Inflammatory macrophage treated with lipopolysaccharide for 4 hours (primary cell): ENCODE measurements at regions not wholly inside any gene's neighbourhood (a gene's known extent, or its start where the extent isn't known, plus 50 kb on each side); places are given as distances from the start of the nearest gene placed in this dataset.

ENCODE experiments used
- DNase-seq: peaks from one replicate; pipeline ENCODE4 v3.0.0-alpha.2; 2020

GRCh38 chr13:89783221-89783755 is 1564.2 kb upstream of the MIR17HG start:
- no peak for DNase-seq

- no peak for DNase-seq
Measured at GRCh38 chr13:89784161-89784809, 1563.2 kb upstream of the MIR17HG start.

- no peak for DNase-seq
Measured at GRCh38 chr13:89786531-89786930, 1561.0 kb upstream of the MIR17HG start.

- DNase-seq, result no peak
Measured at GRCh38 chr13:89790696-89791095, 1556.8 kb upstream of the MIR17HG start.

- no peak for DNase-seq
Measured at GRCh38 chr13:89791971-89792630, 1555.4 kb upstream of the MIR17HG start.

DNA sequence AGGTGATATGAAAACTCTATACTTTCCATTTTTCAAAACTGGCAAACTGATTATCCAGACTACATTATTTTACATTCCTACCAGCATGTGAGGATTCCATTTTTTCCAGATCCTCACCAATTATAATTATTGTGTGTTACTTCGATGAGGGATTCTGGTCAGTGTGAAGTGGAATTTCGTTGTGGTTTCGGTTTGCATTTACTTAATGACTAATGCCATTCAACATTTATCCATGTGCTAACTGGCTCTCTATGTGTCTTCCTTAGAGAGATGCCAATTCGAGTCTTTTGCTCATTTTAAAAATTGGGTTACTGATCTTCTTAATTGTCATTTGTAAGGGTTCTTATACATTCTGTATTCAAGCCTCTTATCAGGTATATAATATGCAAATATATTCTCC is 1551.3 kb upstream of the MIR17HG start:
- no peak for DNase-seq

- no peak for DNase-seq
Measured at GRCh38 chr13:89803839-89804238, 1543.6 kb upstream of the MIR17HG start.

DNA sequence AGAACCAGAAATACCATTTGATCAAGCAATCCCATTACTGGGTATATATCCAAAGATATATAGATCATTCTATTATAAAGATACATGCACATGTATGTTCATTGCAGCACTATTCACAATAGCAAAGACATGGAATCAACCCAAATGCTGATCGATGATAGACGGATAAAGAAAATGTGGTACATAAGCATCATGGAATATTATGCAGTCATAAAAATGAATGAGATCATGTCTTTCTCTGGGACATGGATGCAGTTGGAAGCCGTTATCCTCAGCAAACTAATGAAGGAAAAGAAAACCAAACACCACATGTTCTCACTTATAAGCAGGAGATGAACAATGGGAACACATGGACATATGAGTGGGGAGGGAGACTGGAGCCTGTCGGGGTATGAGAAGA is 1540.9 kb upstream of the MIR17HG start:
- no peak for DNase-seq

DNA sequence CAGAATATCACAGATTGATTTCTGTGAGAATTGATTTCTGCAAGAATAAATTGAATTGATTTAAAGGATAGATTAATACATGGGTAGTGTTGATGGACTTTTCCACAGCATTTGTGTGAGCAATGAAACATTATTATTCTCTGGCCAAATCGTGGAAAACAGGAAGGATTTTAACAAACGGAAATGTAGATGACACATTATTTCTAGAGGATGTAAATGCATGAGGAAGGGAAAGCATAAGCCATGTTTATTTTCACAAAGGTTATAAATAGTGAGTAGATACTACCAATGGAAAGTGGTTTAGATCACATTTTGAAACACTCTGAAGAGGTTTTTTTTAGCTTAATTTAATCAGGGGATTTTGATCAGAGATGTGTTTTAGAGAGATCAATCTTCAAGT is 1534.6 kb upstream of the MIR17HG start:
- no peak for DNase-seq

DNA sequence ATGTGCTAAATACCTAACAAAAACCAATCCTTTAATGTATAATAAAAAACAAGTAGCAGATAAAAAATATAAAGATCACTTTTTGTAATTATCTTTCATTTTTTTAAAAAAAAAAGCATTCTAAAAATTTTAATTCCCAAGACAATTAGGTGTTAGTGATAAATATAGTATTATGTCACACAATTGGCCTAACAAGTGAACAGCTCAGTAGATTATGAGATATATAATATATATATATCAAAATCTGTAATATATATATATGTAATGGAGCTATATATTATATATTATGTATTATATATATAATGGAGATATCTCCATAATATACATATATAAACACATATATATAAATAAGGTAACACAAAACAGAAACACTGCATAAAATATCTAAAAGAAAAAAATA is 1531.1 kb upstream of the MIR17HG start:
- DNase-seq, result no peak

GRCh38 chr13:89822467-89822866 is 1525.0 kb upstream of the MIR17HG start:
- no peak for DNase-seq

DNA sequence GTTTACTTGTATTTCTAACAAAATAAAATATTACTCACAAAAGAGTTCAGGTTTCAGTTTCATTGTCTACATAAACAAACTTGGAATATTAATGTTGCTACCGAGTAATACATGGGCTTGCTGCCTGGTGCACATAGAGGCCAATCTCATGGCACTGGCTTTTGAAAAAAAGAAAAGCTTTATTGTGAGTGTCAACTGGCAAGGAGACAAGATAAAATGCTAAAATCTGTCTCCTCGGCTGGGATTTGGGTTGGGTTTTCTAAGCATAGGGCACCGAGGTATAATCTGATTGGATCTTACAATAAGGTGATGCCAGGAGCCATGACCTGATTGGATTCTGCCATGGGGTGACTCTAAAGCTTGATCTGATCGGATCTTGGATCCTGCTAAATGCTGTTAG is 1519.9 kb upstream of the MIR17HG start:
- no peak for DNase-seq

GRCh38 chr13:89828506-89828905 is 1519.0 kb upstream of the MIR17HG start:
- DNase-seq, result no peak

DNA sequence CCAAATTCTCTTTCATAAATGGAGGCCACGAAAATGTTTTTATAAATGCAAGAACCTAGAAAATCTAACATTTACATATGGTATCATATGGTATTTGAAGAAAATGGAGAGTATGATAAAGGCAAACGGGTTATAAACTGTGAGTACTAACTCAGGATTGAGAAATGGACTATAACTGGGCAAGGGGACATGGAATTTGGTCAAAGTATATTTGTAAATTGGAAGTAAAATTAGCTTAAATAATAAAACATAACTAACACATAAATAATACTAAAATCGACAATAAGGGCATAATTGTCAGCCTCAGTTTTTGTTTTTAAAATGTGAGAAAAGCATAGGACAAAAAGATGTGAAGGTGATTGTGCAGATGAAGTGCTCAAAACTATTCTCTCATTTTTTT is 1516.3 kb upstream of the MIR17HG start:
- no peak for DNase-seq

GRCh38 chr13:89832827-89833226 is 1514.7 kb upstream of the MIR17HG start:
- no peak for DNase-seq

DNA sequence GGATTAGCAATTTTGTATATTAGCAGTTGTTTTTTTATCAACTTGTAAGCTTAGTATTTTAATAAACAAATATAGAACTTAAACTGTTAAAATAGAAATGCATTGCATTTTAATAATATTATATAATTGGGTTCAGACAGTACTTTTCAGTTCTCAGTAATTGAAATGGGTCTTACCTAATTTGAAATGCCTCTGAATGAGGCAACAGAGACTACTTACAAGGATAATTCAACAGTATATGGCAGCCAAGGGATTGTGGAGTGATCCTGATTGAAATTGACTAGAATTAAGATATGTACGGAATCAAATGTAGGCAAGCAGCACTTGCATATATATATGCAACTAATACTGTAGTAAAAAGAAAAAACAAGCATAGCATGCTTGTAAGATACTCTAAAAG is 1503.9 kb upstream of the MIR17HG start:
- DNase-seq, result no peak

GRCh38 chr13:89845874-89846273 is 1501.6 kb upstream of the MIR17HG start:
- DNase-seq, result no peak

- no peak for DNase-seq
Measured at GRCh38 chr13:89846926-89847585, 1500.4 kb upstream of the MIR17HG start.

GRCh38 chr13:89852570-89852969 is 1494.9 kb upstream of the MIR17HG start:
- DNase-seq, result no peak

DNA sequence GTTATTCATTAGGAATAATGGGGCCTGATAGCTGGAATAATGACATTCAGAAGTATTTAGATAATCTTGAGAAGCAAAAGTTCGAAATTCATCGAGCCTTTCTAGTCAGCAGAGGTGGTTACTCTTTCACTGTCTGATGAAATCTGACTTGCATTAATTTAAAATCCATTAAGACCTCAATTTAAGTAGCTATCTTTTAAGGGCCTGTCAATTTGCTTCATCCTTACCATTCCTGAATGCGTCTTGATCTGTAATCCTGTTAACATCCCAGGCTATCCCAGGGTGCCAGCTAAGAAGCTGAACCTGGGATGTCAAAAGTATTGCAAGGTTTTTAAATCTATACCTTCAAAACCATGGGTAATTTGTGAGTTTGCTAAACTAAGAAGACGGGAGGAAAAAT is 1491.0 kb upstream of the MIR17HG start:
- DNase-seq, result no peak

DNA sequence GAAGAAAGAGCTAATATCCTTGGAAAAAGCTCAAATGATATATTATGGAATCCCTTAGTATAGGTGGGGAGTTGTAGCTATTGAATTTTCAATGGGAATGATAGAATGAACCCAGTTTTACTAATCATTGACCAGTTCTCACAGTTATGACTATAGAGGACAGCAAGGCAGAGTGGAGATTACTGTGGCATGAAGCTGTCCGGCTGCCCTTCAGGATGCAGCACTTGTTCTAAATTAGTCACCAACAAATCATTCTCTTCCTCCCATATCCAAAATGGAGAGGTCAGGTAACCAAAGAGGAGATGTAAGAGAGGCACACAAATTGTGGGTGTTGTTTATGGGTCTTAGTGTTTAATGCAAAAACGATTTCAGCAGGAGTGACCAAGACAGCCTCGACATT is 1490.0 kb upstream of the MIR17HG start:
- DNase-seq, result no peak

DNA sequence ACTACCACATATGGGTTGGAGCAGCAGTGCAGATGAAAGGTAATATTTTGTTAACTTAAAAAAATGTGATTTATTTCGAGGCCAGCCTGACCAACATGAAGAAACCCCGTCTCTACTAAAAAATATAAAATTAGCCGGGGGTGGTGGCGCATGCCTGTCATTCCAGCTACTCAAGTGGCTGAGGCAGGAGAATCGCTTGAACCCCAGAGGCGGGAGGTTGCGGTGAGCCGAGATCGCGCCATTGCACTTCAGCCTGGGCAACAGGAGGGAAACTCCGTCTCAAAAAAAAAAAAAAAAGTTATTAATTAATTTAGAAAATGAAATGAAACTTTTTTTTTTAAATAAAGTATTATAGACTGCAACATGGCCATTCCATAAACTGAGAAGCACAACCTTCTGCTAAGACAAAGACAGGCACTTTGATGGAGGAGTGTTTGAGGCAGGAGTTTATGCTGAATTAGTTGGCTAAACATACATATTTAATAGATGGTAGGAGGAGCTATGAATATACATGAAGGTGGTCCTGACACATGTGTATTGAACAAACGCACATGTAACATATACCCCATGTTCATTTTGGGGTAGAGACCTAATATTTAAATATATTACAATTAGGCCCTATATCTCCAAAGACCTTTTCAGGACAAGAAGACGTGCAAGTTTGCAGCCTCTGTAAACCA is 1485.3 kb upstream of the MIR17HG start:
- no peak for DNase-seq

- no peak for DNase-seq
Measured at GRCh38 chr13:89862691-89863036, 1484.8 kb upstream of the MIR17HG start.
